Hematopoietic multipotent progenitor cell treated with erythropoietin and hydrocortisone succinate and interleukin-3 and kit ligand, for 17 days (in vitro differentiated cells): ENCODE measurements at regions not wholly inside any gene's neighbourhood (a gene's known extent, or its start where the extent isn't known, plus 50 kb on each side); places are given as distances from the start of the nearest gene placed in this dataset.

Experiments used
- DNase-seq: peaks from one replicate; pipeline ENCODE4 v3.0.0-alpha.2; 2015; ENCODE audit warnings: low spot score

GRCh38 chr14:53807542-53807941, 149.1 kb downstream of the BMP4 start:
- DNase-seq, result no peak

- no peak for DNase-seq
Measured at GRCh38 chr14:53807108-53807507, 149.5 kb downstream of the BMP4 start.

- no peak for DNase-seq
Measured at GRCh38 chr14:53796734-53797133, 159.9 kb downstream of the BMP4 start.

- DNase-seq, result no peak
Measured at GRCh38 chr14:53793790-53794505, 162.7 kb downstream of the BMP4 start.

- no peak for DNase-seq
Measured at GRCh38 chr14:53792909-53793308, 163.7 kb downstream of the BMP4 start.

GRCh38 chr14:53790731-53791500, 165.7 kb downstream of the BMP4 start:
- DNase-seq, result no peak

GRCh38 chr14:53788566-53788965, 168.1 kb downstream of the BMP4 start:
- no peak for DNase-seq

- no peak for DNase-seq
Measured at GRCh38 chr14:53786045-53786444, 170.6 kb downstream of the BMP4 start.

GRCh38 chr14:53784688-53785087, 171.9 kb downstream of the BMP4 start:
- no peak for DNase-seq

- DNase-seq, result no peak
Measured at GRCh38 chr14:53783256-53783655, 173.4 kb downstream of the BMP4 start.

- DNase-seq, result no peak
Measured at GRCh38 chr14:53780051-53780555, 176.5 kb downstream of the BMP4 start.

GRCh38 chr14:53779301-53779700, 177.3 kb downstream of the BMP4 start:
- no peak for DNase-seq

GRCh38 chr14:53778263-53778662, 178.4 kb downstream of the BMP4 start:
- no peak for DNase-seq

GRCh38 chr14:53772936-53773335, 183.7 kb downstream of the BMP4 start:
- no peak for DNase-seq

GRCh38 chr14:53767566-53767965, 189.1 kb downstream of the BMP4 start:
- no peak for DNase-seq

- no peak for DNase-seq
Measured at GRCh38 chr14:53766601-53767000, 190.0 kb downstream of the BMP4 start.

GRCh38 chr14:53766106-53766505, 190.5 kb downstream of the BMP4 start:
- no peak for DNase-seq

- DNase-seq, result no peak
Measured at GRCh38 chr14:53764846-53765245, 191.8 kb downstream of the BMP4 start.

GRCh38 chr14:53758141-53758540, 198.5 kb downstream of the BMP4 start:
- no peak for DNase-seq

GRCh38 chr14:53757732-53758131, 198.9 kb downstream of the BMP4 start:
- DNase-seq, result no peak

- no peak for DNase-seq
Measured at GRCh38 chr14:53751650-53752049, 205.0 kb downstream of the BMP4 start.

GRCh38 chr14:53748691-53749090, 207.9 kb downstream of the BMP4 start:
- DNase-seq, result no peak

- no peak for DNase-seq
Measured at GRCh38 chr14:53744857-53745256, 211.8 kb downstream of the BMP4 start.
